Endothelial cell of umbilical vein (primary cell): ENCODE measurements at regions not wholly inside any gene's neighbourhood (a gene's known extent, or its start where the extent isn't known, plus 50 kb on each side); places are given as distances from the start of the nearest gene placed in this dataset.

ENCODE experiments used
- BruUV-seq: library from RNA; stranded (reverse); fragments of 400-500 nt; replicated peaks from 2 replicates; lab custom pipeline; 2021; lab: Mats Ljungman, UMichigan
- CTCF ChIA-PET: fragments of 300-600, 350-600 bp; sonication (Branson Sonifier 250); formaldehyde crosslinking; loops from one replicate; lab custom pipeline; 2021; ENCODE audit warnings: antibody characterized with exemption, inconsistent platforms; lab: Charles Lee
- POLR2A ChIA-PET: fragments of 300-600, 350-600 bp; sonication (Branson Sonifier 250); formaldehyde crosslinking; loops from one replicate; lab custom pipeline; 2021; ENCODE audit warnings: antibody characterized with exemption, inconsistent platforms; lab: Charles Lee
- DNase-seq: peaks from one replicate; pipeline ENCODE4 v3.0.0-alpha.2; 2011; ENCODE audit warnings: low read depth, low spot score
- FAIRE-seq: peaks from 2 replicates; lab custom pipeline; 2011; peaks lifted over from hg19 to GRCh38; lab: Jason Lieb, UNC
- H2AFZ ChIP-seq: 2 replicates; pipeline ENCODE4 v1.6.0; 2012; ENCODE audit warnings: low read depth, low read length, control low read depth, inconsistent platforms
- H3K27ac ChIP-seq: 2 replicates; pipeline ENCODE4 v1.5.1; 2011; ENCODE audit warnings: low read depth, mild to moderate bottlenecking, control low read depth, low read length, moderate library complexity; ENCODE audit not compliant: insufficient read depth
- H3K27me3 ChIP-seq, 2 experiments: 2 replicates each; pipeline versions ENCODE4 v1.6.0 to v1.6.1; 2011; ENCODE audit warnings: low read length in 2 of 2, mixed read lengths in 1 of 2; ENCODE audit not compliant: control insufficient read depth in 2 of 2, insufficient read depth in 2 of 2
- H3K36me3 ChIP-seq, 2 experiments: 2 replicates in 1 of 2; 3 replicates in 1 of 2; pipeline ENCODE4 v1.5.1; 2011; ENCODE audit warnings: low read length in 2 of 2, mild to moderate bottlenecking in 1 of 2, moderate library complexity in 1 of 2; ENCODE audit not compliant: control insufficient read depth in 2 of 2, insufficient read depth in 2 of 2; ENCODE audit errors: extremely low read depth in 1 of 2
- H3K4me1 ChIP-seq: 3 replicates; pipeline ENCODE4 v1.5.1; 2011; ENCODE audit warnings: mild to moderate bottlenecking, low read length; ENCODE audit not compliant: control insufficient read depth, insufficient read depth; ENCODE audit errors: extremely low read depth
- H3K4me2 ChIP-seq: 2 replicates; pipeline ENCODE4 v1.6.1; 2011; ENCODE audit warnings: low read length, control low read depth, mixed read lengths; ENCODE audit not compliant: insufficient read depth
- H3K4me3 ChIP-seq, 3 experiments: fragments of 200-600 bp in 1 of 3; sonication (generic), shearing (Covaris generic) in 1 of 3; replicated peaks in 1 of 3; 2 replicates each; pipeline ENCODE4 v1.5.1; 2011 to 2016; ENCODE audit warnings: control low read depth in 3 of 3, low read length in 3 of 3, mild to moderate bottlenecking in 2 of 3, inconsistent platforms in 1 of 3, low read depth in 1 of 3, moderate library complexity in 1 of 3; ENCODE audit not compliant: insufficient read depth in 1 of 3
- H3K79me2 ChIP-seq: 2 replicates; pipeline ENCODE4 v1.6.0; 2012; ENCODE audit warnings: low read length, inconsistent platforms; ENCODE audit not compliant: control insufficient read depth, insufficient read depth
- H3K9ac ChIP-seq: replicated peaks from 2 replicates; pipeline ENCODE3; 2011; ENCODE audit warnings: low read length, control low read depth; ENCODE audit not compliant: insufficient read depth; ENCODE audit errors: extremely low read depth
- H3K9me1 ChIP-seq: replicated peaks from 3 replicates; pipeline ENCODE4 v1.6.0; 2011; ENCODE audit warnings: mild to moderate bottlenecking, low read length; ENCODE audit not compliant: control insufficient read depth, insufficient read depth; ENCODE audit errors: extremely low read depth
- H3K9me3 ChIP-seq: replicated peaks from 2 replicates; pipeline ENCODE4 v1.5.1; 2012; ENCODE audit warnings: low read length, inconsistent platforms; ENCODE audit not compliant: control insufficient read depth, insufficient read depth
- H4K20me1 ChIP-seq: replicated peaks from 2 replicates; pipeline ENCODE3; 2011; ENCODE audit warnings: mild to moderate bottlenecking, low read length; ENCODE audit not compliant: control insufficient read depth, insufficient read depth; ENCODE audit errors: extremely low read depth
- EZH2 ChIP-seq: IDR thresholded peaks from 2 replicates; pipeline ENCODE4 v1.6.1; 2012; ENCODE audit warnings: borderline replicate concordance, low read depth, mild to moderate bottlenecking, moderate library complexity, low read length, inconsistent platforms; ENCODE audit not compliant: severe bottlenecking
- FOS ChIP-seq: IDR thresholded peaks from 2 replicates; pipeline ENCODE4 v1.6.1; 2011; ENCODE audit warnings: mild to moderate bottlenecking, low read length, moderate library complexity, borderline replicate concordance; ENCODE audit not compliant: insufficient read depth
- GATA2 ChIP-seq: IDR thresholded peaks from 2 replicates; pipeline ENCODE4 v1.7.0; 2011; ENCODE audit warnings: low read depth, mild to moderate bottlenecking, moderate library complexity, mixed read lengths, low read length; ENCODE audit not compliant: insufficient read length, insufficient read depth
- JUN ChIP-seq: IDR thresholded peaks from 2 replicates; pipeline ENCODE4 v1.6.1; 2011; ENCODE audit warnings: borderline replicate concordance, low read depth; ENCODE audit not compliant: insufficient read length, insufficient read depth
- MAX ChIP-seq: IDR thresholded peaks from 2 replicates; pipeline ENCODE4 v1.6.1; 2011; ENCODE audit not compliant: insufficient read depth, insufficient read length
- MYC ChIP-seq: IDR thresholded peaks from one replicate; pipeline ENCODE4 v1.6.1; 2011; ENCODE audit warnings: mild to moderate bottlenecking, low read depth, low read length
- POLR2A ChIP-seq: IDR thresholded peaks from 2 replicates; pipeline ENCODE4 v1.6.1; 2012; ENCODE audit warnings: low read depth, mild to moderate bottlenecking, control low read depth, low read length
- POLR2AphosphoS5 ChIP-seq: IDR thresholded peaks from 2 replicates; pipeline ENCODE4 v1.6.1; 2012; ENCODE audit warnings: low read depth, mild to moderate bottlenecking, control low read depth, low read length, moderate library complexity; ENCODE audit not compliant: insufficient read depth
- dilution Hi-C: fragments of 300-500 bp; cut with MboI; formaldehyde crosslinking; loops from one replicate; pipeline ENCODE4 v1.15.0; 2019; ENCODE audit warnings: low sequenced_read_pairs; ENCODE audit not compliant: extremely low pct_ligation_motif_present
- intact Hi-C: fragments of 100-400 bp; cut with micrococcal nuclease; formaldehyde crosslinking; loops from one replicate; pipeline ENCODE4 v1.10.0; 2022
- TF ChIP-seq, protein P1 (sequence below), 2 donors: IDR thresholded peaks; 1 replicate in 1 of 2; 2 replicates in 1 of 2; pipeline ENCODE4 v1.5.1; 2011; ENCODE audit warnings: low read length in 2 of 2, mild to moderate bottlenecking in 2 of 2, moderate library complexity in 2 of 2, control low read depth in 1 of 2, inconsistent platforms in 1 of 2, low read depth in 1 of 2; ENCODE audit not compliant: insufficient read depth in 1 of 2; ENCODE audit errors: extremely low read depth in 1 of 2

- ChIA-PET POLR2A (no interaction called here), CTCF (interaction anchor here (0.8 to 11.3 kb wide), 7 partner anchors 11 to 154 kb away, joined by 3 to 163 read pairs (median 4); partner anchors contain the start of gene CPNE4)
- H3K27ac ChIP-seq, result no peak overlapping the region
- BruUV-seq, result no TSS peak
- dilution Hi-C loops (no loop called here), intact Hi-C loops (no loop called here)
- H3K9me3 ChIP-seq, result no peaks in the 10 kb centered on the region
- no peak overlapping the region for H3K9ac ChIP-seq
- no peak overlapping the region for H3K4me3 ChIP-seq
- FAIRE-seq (no peak), DNase-seq (no peak)
- peaks cover 7 to 21% of the 10 kb centered on the region in 2 experiments for H3K27me3 ChIP-seq
- H3K4me1 ChIP-seq, result no peaks in the 10 kb centered on the region
- H3K36me3 ChIP-seq, result no peaks in the 10 kb centered on the region
- H3K9me1 ChIP-seq, result no peaks in the 10 kb centered on the region
- peaks cover 2% of the 10 kb centered on the region for H4K20me1 ChIP-seq
- no peak overlapping the region for H2AFZ ChIP-seq
- no peak overlapping the region for H3K4me2 ChIP-seq
- TF ChIP-seq, protein P1, sequence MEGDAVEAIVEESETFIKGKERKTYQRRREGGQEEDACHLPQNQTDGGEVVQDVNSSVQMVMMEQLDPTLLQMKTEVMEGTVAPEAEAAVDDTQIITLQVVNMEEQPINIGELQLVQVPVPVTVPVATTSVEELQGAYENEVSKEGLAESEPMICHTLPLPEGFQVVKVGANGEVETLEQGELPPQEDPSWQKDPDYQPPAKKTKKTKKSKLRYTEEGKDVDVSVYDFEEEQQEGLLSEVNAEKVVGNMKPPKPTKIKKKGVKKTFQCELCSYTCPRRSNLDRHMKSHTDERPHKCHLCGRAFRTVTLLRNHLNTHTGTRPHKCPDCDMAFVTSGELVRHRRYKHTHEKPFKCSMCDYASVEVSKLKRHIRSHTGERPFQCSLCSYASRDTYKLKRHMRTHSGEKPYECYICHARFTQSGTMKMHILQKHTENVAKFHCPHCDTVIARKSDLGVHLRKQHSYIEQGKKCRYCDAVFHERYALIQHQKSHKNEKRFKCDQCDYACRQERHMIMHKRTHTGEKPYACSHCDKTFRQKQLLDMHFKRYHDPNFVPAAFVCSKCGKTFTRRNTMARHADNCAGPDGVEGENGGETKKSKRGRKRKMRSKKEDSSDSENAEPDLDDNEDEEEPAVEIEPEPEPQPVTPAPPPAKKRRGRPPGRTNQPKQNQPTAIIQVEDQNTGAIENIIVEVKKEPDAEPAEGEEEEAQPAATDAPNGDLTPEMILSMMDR (IDR thresholded peaks at IDR 0.05; ENCODE audit: extremely low read depth in 1 of 2, insufficient read depth in 1 of 2, low read depth in 1 of 2, low read length in 2 of 2), result no peak
- no peak for TF ChIP-seq MAX
- no peak for TF ChIP-seq FOS
- TF ChIP-seq MYC, result no peak
- no peak for TF ChIP-seq GATA2
- no peak for TF ChIP-seq JUN
- no peak for TF ChIP-seq POLR2A
- no peak for TF ChIP-seq EZH2
- no peak for TF ChIP-seq POLR2AphosphoS5
- H3K79me2 ChIP-seq, result no peaks in the 10 kb centered on the region
Measured at GRCh38 chr3:132183811-132184210, 133.4 kb upstream of the ACP3 start.
